Stimulated activated CD8-positive, alpha-beta memory T cell treated with anti-CD3 and anti-CD28 coated beads, Interleukin-15, amount 100 ng/mL, for 48 hours (primary cell): ENCODE measurements at regions not wholly inside any gene's neighbourhood (a gene's known extent, or its start where the extent isn't known, plus 50 kb on each side); places are given as distances from the start of the nearest gene placed in this dataset.

Source experiments
- DNase-seq, 2 donors: peaks; one replicate each; pipeline ENCODE4 v3.0.0-alpha.2; 2020; ENCODE audit warnings: low read depth in 2 of 2

- no peak for DNase-seq
Observed at GRCh38 chr5:8844847-8845246, 701.0 kb downstream of the SEMA5A start.

- DNase-seq: no peak
Observed at GRCh38 chr5:8845296-8845695, 700.6 kb downstream of the SEMA5A start.

GRCh38 chr5:8848366-8848765 lies 697.5 kb downstream of the SEMA5A start:
- no peak for DNase-seq

GRCh38 chr5:8848997-8849594 lies 696.8 kb downstream of the SEMA5A start:
- no peak for DNase-seq

GRCh38 chr5:8851101-8851500 lies 694.8 kb downstream of the SEMA5A start:
- no peak for DNase-seq

GRCh38 chr5:8857051-8857450 lies 688.8 kb downstream of the SEMA5A start:
- DNase-seq: no peak

- no peak for DNase-seq
Observed at GRCh38 chr5:8861764-8862163, 684.1 kb downstream of the SEMA5A start.

- DNase-seq: no peak
Observed at GRCh38 chr5:8864053-8864452, 681.8 kb downstream of the SEMA5A start.

- no peak for DNase-seq
Observed at GRCh38 chr5:8865266-8865665, 680.6 kb downstream of the SEMA5A start.

- no peak for DNase-seq
Observed at GRCh38 chr5:8865686-8866374, 680.0 kb downstream of the SEMA5A start.

GRCh38 chr5:8868283-8868682 lies 677.6 kb downstream of the SEMA5A start:
- no peak for DNase-seq

GRCh38 chr5:8869932-8870331 lies 675.9 kb downstream of the SEMA5A start:
- no peak for DNase-seq

GRCh38 chr5:8870349-8870958 lies 675.4 kb downstream of the SEMA5A start:
- DNase-seq: no peak

- no peak for DNase-seq
Observed at GRCh38 chr5:8870959-8871355, 674.9 kb downstream of the SEMA5A start.

GRCh38 chr5:8871446-8871845 lies 674.4 kb downstream of the SEMA5A start:
- no peak for DNase-seq

- DNase-seq: no peak
Observed at GRCh38 chr5:8875722-8876121, 670.2 kb downstream of the SEMA5A start.

- no peak for DNase-seq
Observed at GRCh38 chr5:8879248-8879647, 666.6 kb downstream of the SEMA5A start.

- no peak for DNase-seq
Observed at GRCh38 chr5:8884029-8884428, 661.8 kb downstream of the SEMA5A start.

GRCh38 chr5:8892926-8893325 lies 652.9 kb downstream of the SEMA5A start:
- DNase-seq: no peak

- DNase-seq: no peak
Observed at GRCh38 chr5:8894031-8894430, 651.8 kb downstream of the SEMA5A start.

- no peak for DNase-seq
Observed at GRCh38 chr5:8895062-8895461, 650.8 kb downstream of the SEMA5A start.

GRCh38 chr5:8895599-8895998 lies 650.3 kb downstream of the SEMA5A start:
- no peak for DNase-seq

- no peak for DNase-seq
Observed at GRCh38 chr5:8897316-8897715, 648.6 kb downstream of the SEMA5A start.
